ENCODE measurements at regions not wholly inside any gene's neighbourhood (a gene's known extent, or its start where the extent isn't known, plus 50 kb on each side); places are given as distances from the start of the nearest gene placed in this dataset.

DNA sequence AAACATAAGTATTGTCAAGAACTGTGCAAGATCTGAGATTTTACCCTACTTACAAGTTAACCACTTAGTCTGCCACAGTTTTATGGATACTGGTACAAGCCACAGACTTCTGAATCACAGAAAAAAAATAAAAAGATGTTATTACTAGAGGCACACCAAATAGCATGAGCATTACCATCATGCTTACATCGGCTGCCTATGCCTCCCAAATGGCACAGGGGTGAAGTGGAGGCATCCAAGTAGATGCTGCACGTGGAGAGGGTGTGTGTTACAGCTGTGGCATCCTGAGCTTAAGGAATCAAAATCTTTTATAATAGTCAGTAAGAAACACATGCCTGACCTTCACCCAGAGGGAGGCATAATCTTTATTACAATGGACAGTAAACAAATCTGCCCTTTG is 207.8 kb downstream of the TFEC start (continued):
- TF ChIP-seq, protein P1, sequence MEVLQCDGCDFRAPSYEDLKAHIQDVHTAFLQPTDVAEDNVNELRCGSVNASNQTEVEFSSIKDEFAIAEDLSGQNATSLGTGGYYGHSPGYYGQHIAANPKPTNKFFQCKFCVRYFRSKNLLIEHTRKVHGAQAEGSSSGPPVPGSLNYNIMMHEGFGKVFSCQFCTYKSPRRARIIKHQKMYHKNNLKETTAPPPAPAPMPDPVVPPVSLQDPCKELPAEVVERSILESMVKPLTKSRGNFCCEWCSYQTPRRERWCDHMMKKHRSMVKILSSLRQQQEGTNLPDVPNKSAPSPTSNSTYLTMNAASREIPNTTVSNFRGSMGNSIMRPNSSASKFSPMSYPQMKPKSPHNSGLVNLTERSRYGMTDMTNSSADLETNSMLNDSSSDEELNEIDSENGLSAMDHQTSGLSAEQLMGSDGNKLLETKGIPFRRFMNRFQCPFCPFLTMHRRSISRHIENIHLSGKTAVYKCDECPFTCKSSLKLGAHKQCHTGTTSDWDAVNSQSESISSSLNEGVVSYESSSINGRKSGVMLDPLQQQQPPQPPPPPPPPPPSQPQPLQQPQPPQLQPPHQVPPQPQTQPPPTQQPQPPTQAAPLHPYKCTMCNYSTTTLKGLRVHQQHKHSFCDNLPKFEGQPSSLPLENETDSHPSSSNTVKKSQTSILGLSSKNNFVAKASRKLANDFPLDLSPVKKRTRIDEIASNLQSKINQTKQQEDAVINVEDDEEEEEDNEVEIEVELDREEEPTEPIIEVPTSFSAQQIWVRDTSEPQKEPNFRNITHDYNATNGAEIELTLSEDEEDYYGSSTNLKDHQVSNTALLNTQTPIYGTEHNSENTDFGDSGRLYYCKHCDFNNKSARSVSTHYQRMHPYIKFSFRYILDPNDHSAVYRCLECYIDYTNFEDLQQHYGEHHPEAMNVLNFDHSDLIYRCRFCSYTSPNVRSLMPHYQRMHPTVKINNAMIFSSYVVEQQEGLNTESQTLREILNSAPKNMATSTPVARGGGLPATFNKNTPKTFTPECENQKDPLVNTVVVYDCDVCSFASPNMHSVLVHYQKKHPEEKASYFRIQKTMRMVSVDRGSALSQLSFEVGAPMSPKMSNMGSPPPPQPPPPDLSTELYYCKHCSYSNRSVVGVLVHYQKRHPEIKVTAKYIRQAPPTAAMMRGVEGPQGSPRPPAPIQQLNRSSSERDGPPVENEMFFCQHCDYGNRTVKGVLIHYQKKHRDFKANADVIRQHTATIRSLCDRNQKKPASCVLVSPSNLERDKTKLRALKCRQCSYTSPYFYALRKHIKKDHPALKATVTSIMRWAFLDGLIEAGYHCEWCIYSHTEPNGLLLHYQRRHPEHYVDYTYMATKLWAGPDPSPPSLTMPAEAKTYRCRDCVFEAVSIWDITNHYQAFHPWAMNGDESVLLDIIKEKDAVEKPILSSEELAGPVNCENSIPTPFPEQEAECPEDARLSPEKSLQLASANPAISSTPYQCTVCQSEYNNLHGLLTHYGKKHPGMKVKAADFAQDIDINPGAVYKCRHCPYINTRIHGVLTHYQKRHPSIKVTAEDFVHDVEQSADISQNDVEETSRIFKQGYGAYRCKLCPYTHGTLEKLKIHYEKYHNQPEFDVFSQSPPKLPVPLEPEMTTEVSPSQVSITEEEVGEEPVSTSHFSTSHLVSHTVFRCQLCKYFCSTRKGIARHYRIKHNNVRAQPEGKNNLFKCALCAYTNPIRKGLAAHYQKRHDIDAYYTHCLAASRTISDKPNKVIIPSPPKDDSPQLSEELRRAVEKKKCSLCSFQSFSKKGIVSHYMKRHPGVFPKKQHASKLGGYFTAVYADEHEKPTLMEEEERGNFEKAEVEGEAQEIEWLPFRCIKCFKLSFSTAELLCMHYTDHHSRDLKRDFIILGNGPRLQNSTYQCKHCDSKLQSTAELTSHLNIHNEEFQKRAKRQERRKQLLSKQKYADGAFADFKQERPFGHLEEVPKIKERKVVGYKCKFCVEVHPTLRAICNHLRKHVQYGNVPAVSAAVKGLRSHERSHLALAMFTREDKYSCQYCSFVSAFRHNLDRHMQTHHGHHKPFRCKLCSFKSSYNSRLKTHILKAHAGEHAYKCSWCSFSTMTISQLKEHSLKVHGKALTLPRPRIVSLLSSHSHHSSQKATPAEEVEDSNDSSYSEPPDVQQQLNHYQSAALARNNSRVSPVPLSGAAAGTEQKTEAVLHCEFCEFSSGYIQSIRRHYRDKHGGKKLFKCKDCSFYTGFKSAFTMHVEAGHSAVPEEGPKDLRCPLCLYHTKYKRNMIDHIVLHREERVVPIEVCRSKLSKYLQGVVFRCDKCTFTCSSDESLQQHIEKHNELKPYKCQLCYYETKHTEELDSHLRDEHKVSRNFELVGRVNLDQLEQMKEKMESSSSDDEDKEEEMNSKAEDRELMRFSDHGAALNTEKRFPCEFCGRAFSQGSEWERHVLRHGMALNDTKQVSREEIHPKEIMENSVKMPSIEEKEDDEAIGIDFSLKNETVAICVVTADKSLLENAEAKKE (CRISPR knock-in tag; IDR thresholded peaks at IDR 0.05) = no peak
- TF ChIP-seq POLR2AphosphoS5 (IDR thresholded peaks at IDR 0.05; ENCODE audit: low read depth) (no peak), JUNB (IDR thresholded peaks at IDR 0.05; ENCODE audit: unreplicated experiment) (no peak), CREB1 (CRISPR knock-in tag; IDR thresholded peaks at IDR 0.05; ENCODE audit: low read depth) (no peak), STAT1 (IDR thresholded peaks at IDR 0.05; ENCODE audit: unreplicated experiment) (no peak), ZNF114 (CRISPR knock-in tag; IDR thresholded peaks at IDR 0.05) (no peak)
- TF ChIP-seq, protein P2, sequence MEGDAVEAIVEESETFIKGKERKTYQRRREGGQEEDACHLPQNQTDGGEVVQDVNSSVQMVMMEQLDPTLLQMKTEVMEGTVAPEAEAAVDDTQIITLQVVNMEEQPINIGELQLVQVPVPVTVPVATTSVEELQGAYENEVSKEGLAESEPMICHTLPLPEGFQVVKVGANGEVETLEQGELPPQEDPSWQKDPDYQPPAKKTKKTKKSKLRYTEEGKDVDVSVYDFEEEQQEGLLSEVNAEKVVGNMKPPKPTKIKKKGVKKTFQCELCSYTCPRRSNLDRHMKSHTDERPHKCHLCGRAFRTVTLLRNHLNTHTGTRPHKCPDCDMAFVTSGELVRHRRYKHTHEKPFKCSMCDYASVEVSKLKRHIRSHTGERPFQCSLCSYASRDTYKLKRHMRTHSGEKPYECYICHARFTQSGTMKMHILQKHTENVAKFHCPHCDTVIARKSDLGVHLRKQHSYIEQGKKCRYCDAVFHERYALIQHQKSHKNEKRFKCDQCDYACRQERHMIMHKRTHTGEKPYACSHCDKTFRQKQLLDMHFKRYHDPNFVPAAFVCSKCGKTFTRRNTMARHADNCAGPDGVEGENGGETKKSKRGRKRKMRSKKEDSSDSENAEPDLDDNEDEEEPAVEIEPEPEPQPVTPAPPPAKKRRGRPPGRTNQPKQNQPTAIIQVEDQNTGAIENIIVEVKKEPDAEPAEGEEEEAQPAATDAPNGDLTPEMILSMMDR (conservative IDR thresholded peaks at IDR 0.05; ENCODE audit: low read depth in 2 of 2) = no peak

DNA sequence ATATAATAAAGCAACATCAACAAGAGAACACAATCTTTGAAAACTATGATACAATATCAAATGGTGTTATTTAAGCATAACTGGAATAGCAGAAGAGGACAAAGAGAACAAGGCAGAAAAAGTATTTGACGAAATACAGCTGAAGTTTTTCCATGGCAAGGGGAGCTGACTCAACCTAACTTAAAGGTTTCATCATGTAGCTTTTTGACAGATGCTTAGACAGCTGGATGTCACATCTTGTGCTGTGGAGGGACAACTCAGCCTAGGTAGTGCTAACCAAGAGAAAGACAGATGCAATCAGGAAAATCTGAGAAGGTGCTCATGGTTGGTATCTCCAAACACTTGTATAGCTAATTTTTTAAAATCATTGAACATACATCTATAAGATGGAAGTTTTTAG is 208.2 kb downstream of the TFEC start:
- ATAC-seq (no peak), DNase-seq (ENCODE audit: low spot score) (no peak)
- H3K36me3 ChIP-seq (ENCODE audit: insufficient read depth) = no peaks in the 10 kb centered on the region
- H3K27me3 ChIP-seq (ENCODE audit: insufficient read depth) = no peaks in the 10 kb centered on the region
- Mint-ChIP-seq H3K36me3 (ENCODE audit: low read depth) (no peaks in the 10 kb centered on the region; the same call in 2 of the 3 replicates), H3K9me3 (no peaks in the 10 kb centered on the region), H3K27ac (no peak overlapping the region), H3K4me1 (peaks cover 28% of the 10 kb centered on the region), H3K4me3 (no peak overlapping the region), H3K27me3 (ENCODE audit: insufficient read depth, low read depth, poor library complexity) (peaks cover 3% of the 10 kb centered on the region)
- no peak overlapping the region for H3K4me3 ChIP-seq
- no peaks in the 10 kb centered on the region for H3K9me2 ChIP-seq (ENCODE audit: insufficient read depth)
- no peaks in the 10 kb centered on the region for H3K79me2 ChIP-seq (replicated peaks; ENCODE audit: insufficient read depth)
- H3K4me2 ChIP-seq = no peak overlapping the region
- no peaks in the 10 kb centered on the region for H4K20me1 ChIP-seq (replicated peaks; ENCODE audit: insufficient read depth)
- H3F3A ChIP-seq (replicated peaks; ENCODE audit: low read depth) = no peaks in the 10 kb centered on the region
- no peak overlapping the region for H2AFZ ChIP-seq
- no peak for TF ChIP-seq ZNF114 (CRISPR knock-in tag; IDR thresholded peaks at IDR 0.05)
- H3K27ac ChIP-seq (ENCODE audit: low read depth) = no peak overlapping the region
- peaks cover 17% of the 10 kb centered on the region for H3K4me1 ChIP-seq (ENCODE audit: insufficient read depth)
